ENCODE measurements at regions not wholly inside any gene's neighbourhood (a gene's known extent, or its start where the extent isn't known, plus 50 kb on each side); places are given as distances from the start of the nearest gene placed in this dataset.

- Histone ChIP-seq H3K27ac (ENCODE audit: low read length) (no peak overlapping the region), H3K4me1 (ENCODE audit: low read length) (no peaks in the 10 kb centered on the region), H4K20me1 (ENCODE audit: insufficient read depth, low read depth, low read length) (no peaks in the 10 kb centered on the region), H3K4me3 (ENCODE audit: low read length) (no peak overlapping the region), H3K9me2 (replicated peaks; ENCODE audit: insufficient read depth, low read length) (no peaks in the 10 kb centered on the region), H3K27me3 (ENCODE audit: low read length) (no peaks in the 10 kb centered on the region), H3K36me3 (ENCODE audit: insufficient read depth, low read length) (no peaks in the 10 kb centered on the region), H3K79me2 (ENCODE audit: low read length) (no peaks in the 10 kb centered on the region), H2AFZ (ENCODE audit: low read length) (no peak overlapping the region), H3K9me3 (ENCODE audit: low read length) (no peaks in the 10 kb centered on the region), H3K4me2 (ENCODE audit: low read depth, low read length, poor library complexity, severe bottlenecking) (no peak overlapping the region), H3K9ac (ENCODE audit: low read length) (no peak overlapping the region)
- no peak for DNase-seq
Measured at GRCh38 chr7:1348096-1348822, 111.0 kb downstream of the MICALL2 start.

GRCh38 chr7:1348823-1349335, 110.4 kb downstream of the MICALL2 start:
- Histone ChIP-seq H3K9me2 (replicated peaks; ENCODE audit: insufficient read depth, low read length) (no peaks in the 10 kb centered on the region), H3K36me3 (ENCODE audit: insufficient read depth, low read length) (no peaks in the 10 kb centered on the region), H3K79me2 (ENCODE audit: low read length) (no peaks in the 10 kb centered on the region), H2AFZ (ENCODE audit: low read length) (no peak overlapping the region), H3K27ac (ENCODE audit: low read length) (no peak overlapping the region), H3K27me3 (ENCODE audit: low read length) (no peaks in the 10 kb centered on the region), H3K4me2 (ENCODE audit: low read depth, low read length, poor library complexity, severe bottlenecking) (no peak overlapping the region), H3K9me3 (ENCODE audit: low read length) (no peaks in the 10 kb centered on the region), H4K20me1 (ENCODE audit: insufficient read depth, low read depth, low read length) (no peaks in the 10 kb centered on the region), H3K9ac (ENCODE audit: low read length) (no peak overlapping the region), H3K4me1 (ENCODE audit: low read length) (no peaks in the 10 kb centered on the region), H3K4me3 (ENCODE audit: low read length) (no peak overlapping the region)
- DNase-seq: no peak

DNA sequence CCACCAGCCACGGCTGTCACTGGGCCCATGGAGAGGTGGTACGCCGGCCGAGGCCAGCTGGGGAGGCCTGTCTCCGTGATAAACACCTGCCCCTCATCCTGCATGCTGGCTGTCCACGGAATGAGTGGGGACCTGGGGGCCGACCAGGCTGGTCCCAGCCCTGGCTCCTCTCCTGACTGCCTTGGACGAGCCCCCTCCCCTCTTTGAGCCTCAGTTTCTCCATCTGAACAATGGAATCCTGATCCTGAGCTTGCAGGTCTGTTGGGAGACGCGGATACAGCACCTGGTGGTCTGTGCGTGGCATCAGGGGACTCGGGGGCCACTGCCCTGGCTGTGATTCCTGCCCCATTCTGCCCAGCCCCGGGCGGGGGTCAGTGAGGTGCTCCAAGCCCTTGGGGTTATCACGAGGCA, 109.9 kb downstream of the MICALL2 start:
- Histone ChIP-seq H3K27me3 (ENCODE audit: low read length) (no peaks in the 10 kb centered on the region), H3K4me3 (ENCODE audit: low read length) (no peak overlapping the region), H4K20me1 (ENCODE audit: insufficient read depth, low read depth, low read length) (no peaks in the 10 kb centered on the region), H3K9me3 (ENCODE audit: low read length) (no peaks in the 10 kb centered on the region), H3K9me2 (replicated peaks; ENCODE audit: insufficient read depth, low read length) (no peaks in the 10 kb centered on the region), H3K36me3 (ENCODE audit: insufficient read depth, low read length) (no peaks in the 10 kb centered on the region), H3K27ac (ENCODE audit: low read length) (no peak overlapping the region), H2AFZ (ENCODE audit: low read length) (no peak overlapping the region), H3K9ac (ENCODE audit: low read length) (no peak overlapping the region), H3K79me2 (ENCODE audit: low read length) (no peaks in the 10 kb centered on the region), H3K4me1 (ENCODE audit: low read length) (no peaks in the 10 kb centered on the region), H3K4me2 (ENCODE audit: low read depth, low read length, poor library complexity, severe bottlenecking) (no peak overlapping the region)
- DNase-seq: no peak

DNA sequence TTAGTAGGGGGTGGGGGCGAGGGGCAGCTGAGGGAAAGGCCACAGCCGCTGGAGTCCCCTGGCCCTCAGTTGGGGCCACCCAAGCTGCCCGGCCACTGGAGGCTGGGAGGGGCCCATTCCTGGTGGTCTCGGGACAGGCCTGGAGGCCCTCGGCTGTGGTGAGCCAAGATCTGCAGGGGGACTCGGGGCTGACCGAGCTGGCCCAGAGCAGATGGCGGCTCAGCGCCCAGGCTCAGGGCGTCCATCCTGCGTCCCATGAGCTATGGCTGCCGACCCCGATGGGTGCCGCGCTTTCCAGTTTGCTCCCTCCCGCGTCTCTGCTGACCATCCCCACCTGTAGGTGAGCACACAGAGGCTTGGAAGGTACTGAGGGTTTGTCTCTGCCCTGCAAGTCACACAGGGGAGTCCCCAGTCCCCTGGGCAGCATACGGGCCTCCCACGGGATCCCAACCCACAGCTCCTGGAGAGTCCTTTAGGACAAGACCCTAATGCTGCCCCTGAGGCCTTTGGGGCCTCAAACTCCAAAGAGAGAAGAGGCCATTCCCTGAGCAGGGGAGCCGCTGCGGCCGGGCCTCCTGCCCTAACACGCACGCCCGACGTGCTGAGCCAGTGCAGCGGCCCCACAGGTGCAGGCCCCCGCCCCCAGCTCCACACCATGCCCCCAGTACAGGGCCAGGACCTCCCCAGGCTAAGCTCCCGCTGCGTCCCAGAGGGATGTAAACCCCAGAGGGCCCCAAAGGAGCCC, 107.2 kb downstream of the MICALL2 start:
- H3K9me2 ChIP-seq (replicated peaks; ENCODE audit: insufficient read depth, low read length): no peaks in the 10 kb centered on the region
- no peak overlapping the region for H3K4me3 ChIP-seq (ENCODE audit: low read length)
- no peaks in the 10 kb centered on the region for H3K36me3 ChIP-seq (ENCODE audit: insufficient read depth, low read length)
- no peak overlapping the region for H3K27ac ChIP-seq (ENCODE audit: low read length)
- H4K20me1 ChIP-seq (ENCODE audit: insufficient read depth, low read depth, low read length): no peaks in the 10 kb centered on the region
- no peak for DNase-seq
- H3K4me2 ChIP-seq (ENCODE audit: low read depth, low read length, poor library complexity, severe bottlenecking): no peak overlapping the region
- no peaks in the 10 kb centered on the region for H3K4me1 ChIP-seq (ENCODE audit: low read length)
- no peak overlapping the region for H3K9ac ChIP-seq (ENCODE audit: low read length)
- no peak overlapping the region for H2AFZ ChIP-seq (ENCODE audit: low read length)
- H3K79me2 ChIP-seq (ENCODE audit: low read length): no peaks in the 10 kb centered on the region
- H3K9me3 ChIP-seq (ENCODE audit: low read length): no peaks in the 10 kb centered on the region
- no peaks in the 10 kb centered on the region for H3K27me3 ChIP-seq (ENCODE audit: low read length)

- Histone ChIP-seq H2AFZ (ENCODE audit: low read length) (no peak overlapping the region), H3K36me3 (ENCODE audit: insufficient read depth, low read length) (no peaks in the 10 kb centered on the region), H3K4me2 (ENCODE audit: low read depth, low read length, poor library complexity, severe bottlenecking) (no peak overlapping the region), H3K4me1 (ENCODE audit: low read length) (no peaks in the 10 kb centered on the region), H3K27ac (ENCODE audit: low read length) (no peak overlapping the region), H3K27me3 (ENCODE audit: low read length) (no peaks in the 10 kb centered on the region), H3K4me3 (ENCODE audit: low read length) (no peak overlapping the region), H3K9me3 (ENCODE audit: low read length) (no peaks in the 10 kb centered on the region), H3K9me2 (replicated peaks; ENCODE audit: insufficient read depth, low read length) (no peaks in the 10 kb centered on the region), H4K20me1 (ENCODE audit: insufficient read depth, low read depth, low read length) (no peaks in the 10 kb centered on the region), H3K79me2 (ENCODE audit: low read length) (no peaks in the 10 kb centered on the region), H3K9ac (ENCODE audit: low read length) (no peak overlapping the region)
- no peak for DNase-seq
Measured at GRCh38 chr7:1352656-1353271, 106.5 kb downstream of the MICALL2 start.

- H3K9ac ChIP-seq (ENCODE audit: low read length): no peak overlapping the region
- no peak overlapping the region for H3K4me3 ChIP-seq (ENCODE audit: low read length)
- no peaks in the 10 kb centered on the region for H3K27me3 ChIP-seq (ENCODE audit: low read length)
- H3K9me3 ChIP-seq (ENCODE audit: low read length): no peaks in the 10 kb centered on the region
- H4K20me1 ChIP-seq (ENCODE audit: insufficient read depth, low read depth, low read length): no peaks in the 10 kb centered on the region
- no peak overlapping the region for H3K27ac ChIP-seq (ENCODE audit: low read length)
- no peak overlapping the region for H2AFZ ChIP-seq (ENCODE audit: low read length)
- H3K79me2 ChIP-seq (ENCODE audit: low read length): no peaks in the 10 kb centered on the region
- no peak overlapping the region for H3K4me2 ChIP-seq (ENCODE audit: low read depth, low read length, poor library complexity, severe bottlenecking)
- no peaks in the 10 kb centered on the region for H3K4me1 ChIP-seq (ENCODE audit: low read length)
- no peak for DNase-seq
- H3K36me3 ChIP-seq (ENCODE audit: insufficient read depth, low read length): no peaks in the 10 kb centered on the region
- no peaks in the 10 kb centered on the region for H3K9me2 ChIP-seq (replicated peaks; ENCODE audit: insufficient read depth, low read length)
Measured at GRCh38 chr7:1354661-1355567, 104.4 kb downstream of the MICALL2 start.

DNA sequence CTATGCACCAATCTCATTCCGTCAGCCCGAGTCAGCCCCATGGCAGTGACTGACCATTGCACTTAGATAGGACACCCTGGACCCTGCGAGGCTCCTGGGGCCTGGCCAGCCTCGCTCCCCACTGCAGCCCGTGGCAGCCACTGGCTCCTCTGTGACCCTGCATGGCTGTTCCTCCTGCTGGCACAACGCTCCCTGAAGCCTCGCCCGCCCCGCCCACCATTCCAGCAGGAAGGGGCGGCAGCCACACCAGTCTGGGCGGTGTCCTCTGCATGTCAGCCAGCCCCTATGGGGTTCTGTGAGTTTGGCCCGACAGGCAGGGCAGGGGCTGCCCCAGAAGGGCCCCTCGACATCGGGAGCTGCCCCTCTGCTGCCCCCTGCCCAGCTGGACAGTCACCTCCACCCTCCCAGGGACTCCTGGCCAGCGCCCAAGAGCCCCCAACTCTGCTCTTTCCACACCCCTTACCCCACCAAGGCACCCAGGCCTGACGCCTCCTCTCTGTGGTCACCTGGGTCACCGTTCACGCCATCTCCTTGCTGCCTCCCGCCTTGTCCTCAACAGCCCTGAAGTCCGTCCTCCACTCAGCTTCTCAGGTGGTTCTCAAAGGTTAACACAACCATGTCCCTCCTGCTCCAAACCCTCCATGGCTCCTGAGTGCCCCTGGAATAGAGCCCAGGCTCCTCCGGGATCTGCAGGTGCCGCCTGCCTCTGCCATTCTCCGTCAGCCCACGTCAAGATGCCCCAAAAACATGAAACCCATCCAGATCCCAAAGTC, 103.5 kb downstream of the MICALL2 start:
- Histone ChIP-seq H2AFZ (ENCODE audit: low read length) (no peak overlapping the region), H3K27me3 (ENCODE audit: low read length) (no peaks in the 10 kb centered on the region), H3K4me3 (ENCODE audit: low read length) (no peak overlapping the region), H4K20me1 (ENCODE audit: insufficient read depth, low read depth, low read length) (no peaks in the 10 kb centered on the region), H3K79me2 (ENCODE audit: low read length) (no peaks in the 10 kb centered on the region), H3K9ac (ENCODE audit: low read length) (no peak overlapping the region), H3K36me3 (ENCODE audit: insufficient read depth, low read length) (no peaks in the 10 kb centered on the region), H3K9me3 (ENCODE audit: low read length) (no peaks in the 10 kb centered on the region), H3K4me1 (ENCODE audit: low read length) (no peaks in the 10 kb centered on the region), H3K4me2 (ENCODE audit: low read depth, low read length, poor library complexity, severe bottlenecking) (no peak overlapping the region), H3K9me2 (replicated peaks; ENCODE audit: insufficient read depth, low read length) (no peaks in the 10 kb centered on the region), H3K27ac (ENCODE audit: low read length) (no peak overlapping the region)
- no peak for DNase-seq

Data from Karpas-422 (cell line).